GM21360 (cell line): ENCODE measurements at regions not wholly inside any gene's neighbourhood (a gene's known extent, or its start where the extent isn't known, plus 50 kb on each side); places are given as distances from the start of the nearest gene placed in this dataset.

Experiments
- ATAC-seq: cut with Tn5 transposase; IDR thresholded peaks from one replicate; pipeline ENCODE4 v1.9.1; 2021; ENCODE audit warnings: mild to moderate bottlenecking, moderate library complexity; ENCODE audit not compliant: unreplicated experiment

DNA sequence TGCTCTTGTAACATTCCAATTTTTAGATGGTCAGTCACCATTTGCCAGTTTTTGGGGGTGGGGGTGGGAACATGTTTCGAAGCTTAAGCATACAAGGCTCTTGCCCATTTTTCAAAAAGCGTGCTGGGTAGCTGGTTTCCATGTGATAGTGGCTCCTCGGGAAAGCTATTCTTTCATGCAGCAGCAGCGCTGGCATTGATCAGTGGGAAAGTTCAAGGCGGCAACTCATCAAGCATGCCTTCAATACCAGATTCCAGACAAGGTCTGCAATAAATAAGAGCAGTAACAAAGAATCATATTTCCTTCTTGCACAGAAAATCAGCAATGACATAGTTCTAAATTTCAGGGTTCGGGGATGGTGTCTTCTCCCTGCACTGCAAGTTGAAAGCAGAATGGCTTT, 133.5 kb upstream of the ONECUT1 start:
- ATAC-seq = no peak

DNA sequence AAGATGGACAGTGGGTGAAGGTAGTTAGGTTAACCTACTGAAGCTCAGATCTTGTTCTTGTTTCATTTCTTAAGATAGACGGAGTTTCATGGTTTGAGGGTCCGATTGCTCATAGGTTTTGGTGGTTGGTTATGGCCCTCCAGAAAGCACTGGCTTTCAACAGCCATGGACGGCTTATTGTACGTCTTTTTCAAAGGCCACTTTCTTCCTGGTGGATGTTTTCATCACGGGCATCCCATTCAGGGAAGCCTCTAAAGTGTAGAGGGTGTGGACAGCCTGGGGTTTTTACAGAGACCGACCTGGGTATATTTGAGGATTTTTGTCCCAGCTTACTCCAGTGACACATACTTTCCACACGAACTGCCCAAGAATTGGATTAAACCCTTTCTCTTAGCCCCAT, 132.7 kb upstream of the ONECUT1 start:
- no peak for ATAC-seq

GRCh38 chr15:52912172-52912571, 122.0 kb upstream of the ONECUT1 start:
- no peak for ATAC-seq

DNA sequence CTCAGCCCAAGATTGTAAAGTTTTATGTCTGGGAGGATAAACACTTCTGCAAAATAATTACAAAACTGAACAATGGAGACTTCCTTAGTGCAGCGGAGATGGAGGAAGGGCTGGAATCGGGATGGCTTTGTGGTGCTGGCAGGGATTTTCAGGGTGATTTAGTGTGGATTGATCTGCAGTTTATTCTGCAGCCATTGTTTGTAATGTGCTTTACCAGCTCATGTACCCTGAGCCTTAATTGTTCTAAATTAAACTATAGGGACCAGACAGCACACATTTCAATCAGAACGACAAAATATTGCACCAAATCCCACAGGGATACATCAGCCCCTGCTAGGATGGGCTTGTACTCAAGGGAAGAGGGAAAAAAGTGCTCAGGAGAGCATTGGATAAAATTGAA, 103.2 kb upstream of the ONECUT1 start:
- no peak for ATAC-seq

GRCh38 chr15:52879904-52880303, 89.8 kb upstream of the ONECUT1 start:
- no peak for ATAC-seq

DNA sequence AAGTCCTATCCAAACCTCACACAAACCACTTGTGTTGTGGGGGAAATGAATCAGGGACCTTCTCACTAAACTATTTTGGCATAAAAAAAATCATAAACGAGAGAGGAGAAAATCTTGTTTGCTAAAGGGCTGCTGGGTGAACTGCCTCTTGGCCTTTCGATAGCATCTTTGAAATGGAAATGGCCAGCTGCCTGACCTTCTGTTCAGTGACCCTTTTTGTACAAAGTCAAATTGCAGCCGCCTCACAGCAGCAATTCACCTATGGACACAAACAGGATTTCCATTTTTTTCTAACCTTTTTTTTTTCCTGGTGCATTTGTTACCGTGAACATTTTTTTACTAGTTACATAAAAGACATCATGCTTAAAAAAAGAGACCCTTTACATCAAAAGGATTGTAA, 89.0 kb upstream of the ONECUT1 start:
- no peak for ATAC-seq

DNA sequence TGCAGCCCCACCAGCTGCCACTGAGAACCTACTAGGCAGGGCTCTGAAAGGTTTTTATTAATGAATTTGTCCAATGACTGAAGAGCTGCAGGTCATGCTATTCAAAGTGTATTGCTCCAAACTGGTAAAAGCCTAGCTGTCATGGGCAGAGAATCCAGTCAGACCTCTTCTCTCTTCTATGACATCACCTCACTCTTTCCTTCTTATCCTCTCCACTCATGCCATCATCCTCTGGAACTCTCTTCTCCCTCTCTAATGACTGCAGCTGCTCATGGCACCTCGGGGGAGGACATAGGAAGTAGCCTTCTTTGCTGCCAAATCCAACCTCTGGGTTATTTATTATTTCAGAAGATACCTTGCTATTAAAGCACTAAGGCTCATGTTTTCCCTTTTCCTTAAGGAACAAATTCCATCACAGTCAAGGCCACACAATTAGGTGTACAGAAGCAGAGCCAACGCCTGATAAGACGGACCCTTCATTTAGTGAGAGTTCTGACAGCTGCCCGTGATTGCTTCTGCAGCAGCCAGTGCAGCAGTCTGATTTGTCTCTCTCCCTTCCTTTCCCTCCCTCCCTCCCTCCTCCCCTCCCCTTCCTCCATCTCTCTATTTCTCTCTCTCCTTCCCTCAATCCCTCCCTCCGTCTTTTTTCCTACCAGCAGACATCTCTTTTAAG, 87.0 kb upstream of the ONECUT1 start:
- no peak for ATAC-seq

DNA sequence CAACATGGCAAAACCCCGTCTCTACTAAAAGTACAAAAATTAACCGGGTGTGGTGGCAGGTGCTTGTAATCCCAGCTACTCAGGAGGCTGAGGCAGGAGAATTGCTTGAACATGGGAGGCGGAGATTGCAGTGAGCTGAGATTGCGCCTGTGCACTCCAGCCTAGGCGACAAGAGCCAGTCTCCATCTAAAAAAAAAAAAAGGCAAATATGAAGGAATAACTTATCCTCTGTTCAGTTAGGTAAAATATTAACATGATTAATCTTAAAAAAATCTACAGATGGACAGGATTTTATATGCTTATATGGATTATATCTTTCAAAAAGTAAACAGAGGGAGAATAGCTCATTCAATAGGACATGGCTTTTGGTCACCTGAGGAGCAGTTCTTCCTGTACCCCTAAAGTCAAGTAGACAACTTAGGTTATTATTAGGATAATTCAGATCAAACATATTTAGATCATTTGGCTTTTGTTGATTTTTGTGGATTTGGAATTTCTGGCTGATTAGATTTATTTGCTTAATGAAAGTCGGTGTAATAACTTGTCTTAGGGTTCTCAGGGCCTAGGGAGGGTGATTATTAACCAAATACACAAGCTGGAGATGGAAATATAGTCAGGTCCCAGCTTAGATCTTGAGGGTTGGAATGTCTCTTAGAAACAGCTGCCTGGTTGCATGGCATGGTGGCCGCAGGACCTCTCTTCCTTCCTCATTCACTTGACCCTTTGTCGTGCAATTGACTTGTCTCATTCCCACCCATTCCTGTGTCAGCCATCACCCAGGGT, 82.1 kb upstream of the ONECUT1 start:
- no peak for ATAC-seq

DNA sequence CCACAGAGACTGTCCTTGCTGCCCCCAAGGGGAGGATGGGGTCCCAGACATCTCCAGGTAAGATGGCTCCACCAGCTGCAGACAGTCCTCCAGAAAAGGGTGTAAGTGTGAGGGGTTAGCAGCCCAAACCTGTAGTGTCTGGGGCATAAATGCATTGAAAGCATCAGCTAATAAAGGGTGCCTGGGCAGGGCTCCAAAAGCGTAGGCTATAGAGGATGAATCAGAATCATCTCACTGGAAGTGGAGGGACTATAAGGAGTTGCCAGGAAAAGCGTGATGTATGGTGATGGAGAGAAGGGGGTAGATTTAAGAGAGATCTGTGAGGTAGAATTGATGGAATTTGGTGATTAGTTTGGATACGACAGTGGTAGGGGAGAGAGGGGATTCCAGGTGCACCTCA, 79.9 kb upstream of the ONECUT1 start:
- no peak for ATAC-seq

- no peak for ATAC-seq
These were observed 76.6 kb upstream of the ONECUT1 start for GRCh38 chr15:52866698-52867097.

DNA sequence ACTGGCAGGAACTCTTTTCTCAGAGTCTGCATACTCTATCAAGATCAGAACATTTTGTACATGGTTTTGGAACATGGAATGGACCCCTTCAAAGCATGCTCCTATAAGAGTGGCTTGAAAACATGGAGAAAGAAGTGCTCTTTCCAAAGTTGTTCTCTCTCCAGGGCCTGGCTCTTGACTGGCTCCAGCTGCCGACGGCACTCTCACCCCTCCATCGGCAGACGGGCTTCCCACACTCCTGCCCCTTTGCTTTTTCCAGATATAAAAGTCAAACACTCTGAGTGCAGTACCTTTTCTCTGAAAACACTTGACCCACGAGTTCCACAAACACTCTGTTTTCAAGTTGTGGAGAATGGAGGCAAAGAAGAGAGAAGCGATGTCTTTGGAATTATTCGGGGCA, 72.5 kb upstream of the ONECUT1 start:
- no peak for ATAC-seq

DNA sequence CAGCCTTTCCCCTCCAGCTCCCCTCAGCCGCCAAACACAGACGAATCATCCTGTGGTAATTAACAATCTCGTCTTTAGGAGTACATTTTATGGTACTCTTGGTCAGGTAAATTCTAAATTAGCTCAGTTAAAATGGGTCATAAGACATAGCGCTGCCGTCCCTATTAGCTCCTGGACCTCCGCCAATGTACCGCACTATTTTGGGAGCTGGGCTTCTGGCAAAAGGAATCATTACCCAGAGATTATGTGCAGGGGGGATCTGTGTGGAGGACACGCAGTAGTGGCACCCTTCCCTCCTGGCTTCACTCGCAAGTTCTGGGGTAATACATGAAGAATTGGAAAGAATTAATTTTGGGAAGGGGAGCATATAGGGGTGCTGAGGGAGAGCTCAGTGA, 68.6 kb upstream of the ONECUT1 start:
- no peak for ATAC-seq

GRCh38 chr15:52857937-52858781, 68.0 kb upstream of the ONECUT1 start:
- ATAC-seq = no peak

- no peak for ATAC-seq
These were observed 67.3 kb upstream of the ONECUT1 start for GRCh38 chr15:52857471-52857870.

- ATAC-seq = no peak
These were observed 66.2 kb upstream of the ONECUT1 start for GRCh38 chr15:52856286-52856685.

- no peak for ATAC-seq
These were observed 65.0 kb upstream of the ONECUT1 start for GRCh38 chr15:52855157-52855556.

GRCh38 chr15:52844823-52845222, 54.7 kb upstream of the ONECUT1 start:
- ATAC-seq = no peak
